ENCODE measurements at regions not wholly inside any gene's neighbourhood (a gene's known extent, or its start where the extent isn't known, plus 50 kb on each side); places are given as distances from the start of the nearest gene placed in this dataset.

DNA sequence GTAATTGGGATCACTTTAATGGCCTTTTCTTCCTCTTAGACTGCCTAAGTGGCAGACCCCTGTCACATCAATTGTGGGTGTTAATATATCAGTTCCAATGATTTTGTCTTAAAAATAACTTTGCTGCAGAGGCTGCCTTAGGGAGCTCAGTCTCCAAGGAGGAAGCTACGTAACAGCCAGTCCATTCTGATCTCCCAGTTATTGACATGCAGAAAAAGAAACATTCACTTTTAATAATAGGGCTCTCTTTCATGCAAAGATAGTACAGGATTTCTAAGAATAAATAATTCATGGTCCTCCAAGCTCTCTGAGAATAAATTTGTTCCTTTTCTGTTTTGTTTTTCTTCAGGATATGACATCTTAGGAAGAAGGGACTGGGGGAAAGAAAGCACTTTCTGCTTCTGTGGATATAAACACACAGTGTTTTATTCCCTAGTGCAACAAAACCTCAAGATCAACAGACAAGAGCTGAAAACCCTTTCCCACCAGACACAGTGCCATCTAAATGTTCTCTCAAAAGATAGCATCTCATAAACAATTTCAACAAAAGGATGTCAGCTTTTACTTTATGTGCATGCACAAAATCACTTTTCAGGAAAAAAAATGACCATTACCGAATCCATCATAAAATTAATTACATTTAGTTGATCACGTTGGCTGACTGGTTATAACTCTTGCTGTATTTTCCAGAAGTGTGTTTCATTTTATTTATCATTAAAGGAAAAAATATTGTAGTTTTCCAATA is 372.4 kb upstream of the SLC7A11 start:
- TF ChIP-seq REST (IDR thresholded peaks at IDR 0.05; ENCODE audit: low read depth) (no peak), CREB1 (IDR thresholded peaks at IDR 0.05; ENCODE audit: low read depth) (no peak)

DNA sequence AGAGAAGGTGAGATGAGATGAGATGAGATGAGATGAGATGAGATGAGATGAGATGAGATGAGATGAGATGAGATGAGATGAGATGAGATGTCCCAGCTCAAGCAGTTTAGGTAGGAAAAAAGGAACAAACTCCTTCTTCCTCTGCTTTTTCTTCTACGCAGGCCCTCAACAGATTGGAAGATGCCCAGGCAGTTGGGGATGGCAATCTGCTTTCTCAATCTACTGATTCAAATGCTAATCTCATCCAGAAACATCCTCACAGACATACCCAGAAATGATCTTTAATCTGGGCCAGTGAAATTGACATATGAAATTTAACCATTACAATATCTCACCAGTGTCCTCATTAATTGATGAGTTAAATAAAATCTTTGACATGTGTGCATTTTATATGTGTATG is 370.3 kb upstream of the SLC7A11 start:
- TF ChIP-seq EGR1 (IDR thresholded peaks at IDR 0.05): no peak
- no peak for TF ChIP-seq RAD21 (IDR thresholded peaks at IDR 0.05; ENCODE audit: low read depth)
- no peak for TF ChIP-seq EP300 (IDR thresholded peaks at IDR 0.05; ENCODE audit: borderline replicate concordance)
- no peak for TF ChIP-seq CREB1 (IDR thresholded peaks at IDR 0.05; ENCODE audit: low read depth)
- TF ChIP-seq, protein P1, sequence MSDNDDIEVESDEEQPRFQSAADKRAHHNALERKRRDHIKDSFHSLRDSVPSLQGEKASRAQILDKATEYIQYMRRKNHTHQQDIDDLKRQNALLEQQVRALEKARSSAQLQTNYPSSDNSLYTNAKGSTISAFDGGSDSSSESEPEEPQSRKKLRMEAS (IDR thresholded peaks at IDR 0.05): no peak
- TF ChIP-seq YY1 (IDR thresholded peaks at IDR 0.05; ENCODE audit: low read depth): no peak
- no peak for TF ChIP-seq USF1 (IDR thresholded peaks at IDR 0.05)
- no peak for TF ChIP-seq ZBTB7A (IDR thresholded peaks at IDR 0.05; ENCODE audit: low read depth)
- TF ChIP-seq TAF1 (IDR thresholded peaks at IDR 0.05; ENCODE audit: low read depth): no peak
- no peak for TF ChIP-seq NFIC (IDR thresholded peaks at IDR 0.05)
- TF ChIP-seq TCF12 (IDR thresholded peaks at IDR 0.05; ENCODE audit: low read depth): no peak
- TF ChIP-seq TEAD4 (IDR thresholded peaks at IDR 0.05): no peak

DNA sequence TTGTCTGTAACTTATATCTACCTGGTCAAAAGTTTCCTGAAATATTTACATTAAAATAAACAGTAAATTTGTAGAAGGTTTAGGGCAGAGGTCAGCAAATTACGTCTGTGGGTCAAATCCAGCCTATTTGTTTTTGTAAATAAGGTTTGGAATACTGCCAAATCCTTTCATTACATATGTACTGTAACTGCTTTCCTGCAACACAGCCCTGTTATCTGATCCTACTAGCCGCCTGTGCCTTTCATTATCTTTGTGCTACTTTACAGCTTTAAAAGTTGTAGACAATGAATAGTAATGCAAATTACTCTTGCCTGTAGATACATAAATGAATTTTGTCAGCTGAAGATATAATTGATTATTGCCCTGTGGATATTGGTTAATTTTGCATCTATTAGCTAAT is 369.6 kb upstream of the SLC7A11 start:
- TF ChIP-seq TAF1 (IDR thresholded peaks at IDR 0.05; ENCODE audit: low read depth): no peak
- TF ChIP-seq TCF12 (IDR thresholded peaks at IDR 0.05; ENCODE audit: low read depth): no peak
- TF ChIP-seq, protein P1 (IDR thresholded peaks at IDR 0.05): no peak
- no peak for TF ChIP-seq CEBPB (IDR thresholded peaks at IDR 0.05)
- no peak for TF ChIP-seq NFIC (IDR thresholded peaks at IDR 0.05)
- TF ChIP-seq USF1 (IDR thresholded peaks at IDR 0.05): no peak
- no peak for TF ChIP-seq EGR1 (IDR thresholded peaks at IDR 0.05)
- TF ChIP-seq FOXM1 (IDR thresholded peaks at IDR 0.05; ENCODE audit: borderline replicate concordance, low read depth): no peak
- no peak for TF ChIP-seq EP300 (IDR thresholded peaks at IDR 0.05; ENCODE audit: borderline replicate concordance)
- TF ChIP-seq ZBTB7A (IDR thresholded peaks at IDR 0.05; ENCODE audit: low read depth): no peak
- TF ChIP-seq RAD21 (IDR thresholded peaks at IDR 0.05; ENCODE audit: low read depth): no peak
- no peak for TF ChIP-seq REST (IDR thresholded peaks at IDR 0.05; ENCODE audit: low read depth)
- TF ChIP-seq CREB1 (IDR thresholded peaks at IDR 0.05; ENCODE audit: low read depth): no peak
- no peak for TF ChIP-seq YY1 (IDR thresholded peaks at IDR 0.05; ENCODE audit: low read depth)
- no peak for TF ChIP-seq TEAD4 (IDR thresholded peaks at IDR 0.05)

DNA sequence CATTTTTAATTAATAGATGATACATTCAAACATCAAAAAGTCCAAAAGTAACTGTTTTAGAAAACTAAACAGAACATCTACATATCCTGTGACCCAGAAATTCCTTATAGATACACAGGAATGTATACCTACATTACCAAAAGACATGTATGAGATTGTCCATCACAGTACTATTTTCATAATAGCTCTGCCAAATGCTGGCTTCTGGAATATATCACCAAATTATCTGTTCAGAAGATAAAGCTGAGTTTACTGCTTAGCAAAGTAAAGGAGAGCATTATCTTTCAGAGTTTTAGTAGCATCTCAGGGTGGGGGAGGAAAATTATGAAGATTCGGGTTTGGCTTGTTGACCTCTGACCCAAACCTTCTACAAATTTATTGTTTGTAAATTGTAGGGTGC is 368.9 kb upstream of the SLC7A11 start:
- TF ChIP-seq, protein P1 (IDR thresholded peaks at IDR 0.05): no peak
- TF ChIP-seq EGR1 (IDR thresholded peaks at IDR 0.05) (no peak), EP300 (IDR thresholded peaks at IDR 0.05; ENCODE audit: borderline replicate concordance) (no peak), RAD21 (IDR thresholded peaks at IDR 0.05; ENCODE audit: low read depth) (no peak), USF1 (IDR thresholded peaks at IDR 0.05) (no peak), TCF12 (IDR thresholded peaks at IDR 0.05; ENCODE audit: low read depth) (no peak), REST (IDR thresholded peaks at IDR 0.05; ENCODE audit: low read depth) (no peak), TAF1 (IDR thresholded peaks at IDR 0.05; ENCODE audit: low read depth) (no peak)

Data from Ishikawa (cell line).